Glutamatergic neuron (in vitro differentiated cells): ENCODE measurements at regions not wholly inside any gene's neighbourhood (a gene's known extent, or its start where the extent isn't known, plus 50 kb on each side); places are given as distances from the start of the nearest gene placed in this dataset.
"Not testable (repeated sequence)": the region's sequence is repeated elsewhere in the genome, so short reads cannot be mapped to it uniquely, and the experiment has no call there.

Experiments used
- DNase-seq: peaks from one replicate; pipeline ENCODE4 v3.0.0; 2022
- H3K27ac Mint-ChIP-seq: one replicate; pipeline ENCODE4 v1.8.0; 2020; ENCODE audit warnings: mild to moderate bottlenecking, mixed read lengths, inconsistent platforms; ENCODE audit not compliant: unreplicated experiment
- H3K27me3 Mint-ChIP-seq: one replicate; pipeline ENCODE4 v1.8.0; 2020; ENCODE audit warnings: mild to moderate bottlenecking, moderate library complexity, mixed read lengths, inconsistent platforms; ENCODE audit not compliant: unreplicated experiment
- H3K36me3 Mint-ChIP-seq: one replicate; pipeline ENCODE4 v1.8.0; 2020; ENCODE audit warnings: mild to moderate bottlenecking, mixed read lengths, inconsistent platforms; ENCODE audit not compliant: unreplicated experiment
- H3K4me1 Mint-ChIP-seq: one replicate; pipeline ENCODE4 v1.8.0; 2020; ENCODE audit warnings: mild to moderate bottlenecking, low read depth, mixed read lengths, inconsistent platforms; ENCODE audit not compliant: unreplicated experiment
- H3K4me3 Mint-ChIP-seq: one replicate; pipeline ENCODE4 v1.8.0; 2020; ENCODE audit warnings: mild to moderate bottlenecking, mixed read lengths, inconsistent platforms; ENCODE audit not compliant: unreplicated experiment
- H3K9me3 Mint-ChIP-seq: one replicate; pipeline ENCODE4 v1.8.0; 2020; ENCODE audit warnings: mild to moderate bottlenecking, moderate library complexity, mixed read lengths, inconsistent platforms; ENCODE audit not compliant: unreplicated experiment
- TF ChIP-seq, protein P1 (sequence below): fragments of 200-600 bp; sonication (generic); IDR thresholded peaks from one replicate; pipeline ENCODE4 v1.5.0; 2021; ENCODE audit not compliant: partially characterized antibody, unreplicated experiment

GRCh38 chr7:131157530-131158243, 170.0 kb upstream of the MKLN1 start:
- no peaks in the 10 kb centered on the region for H3K36me3 Mint-ChIP-seq

GRCh38 chr7:131158244-131158636, 169.4 kb upstream of the MKLN1 start:
- H3K27ac Mint-ChIP-seq, H3K36me3 Mint-ChIP-seq, H3K4me3 Mint-ChIP-seq, H3K9me3 Mint-ChIP-seq, H3K4me1 Mint-ChIP-seq, DNase-seq, H3K27me3 Mint-ChIP-seq: not testable (repeated sequence)

More at GRCh38 chr7:131157530-131158243, 170.0 kb upstream of the MKLN1 start:
- H3K27me3 Mint-ChIP-seq = no peaks in the 10 kb centered on the region
- no peak overlapping the region for H3K27ac Mint-ChIP-seq
- H3K4me1 Mint-ChIP-seq = no peaks in the 10 kb centered on the region
- peaks cover 1% of the 10 kb centered on the region for H3K9me3 Mint-ChIP-seq
- DNase-seq = no peak
- TF ChIP-seq, protein P1, sequence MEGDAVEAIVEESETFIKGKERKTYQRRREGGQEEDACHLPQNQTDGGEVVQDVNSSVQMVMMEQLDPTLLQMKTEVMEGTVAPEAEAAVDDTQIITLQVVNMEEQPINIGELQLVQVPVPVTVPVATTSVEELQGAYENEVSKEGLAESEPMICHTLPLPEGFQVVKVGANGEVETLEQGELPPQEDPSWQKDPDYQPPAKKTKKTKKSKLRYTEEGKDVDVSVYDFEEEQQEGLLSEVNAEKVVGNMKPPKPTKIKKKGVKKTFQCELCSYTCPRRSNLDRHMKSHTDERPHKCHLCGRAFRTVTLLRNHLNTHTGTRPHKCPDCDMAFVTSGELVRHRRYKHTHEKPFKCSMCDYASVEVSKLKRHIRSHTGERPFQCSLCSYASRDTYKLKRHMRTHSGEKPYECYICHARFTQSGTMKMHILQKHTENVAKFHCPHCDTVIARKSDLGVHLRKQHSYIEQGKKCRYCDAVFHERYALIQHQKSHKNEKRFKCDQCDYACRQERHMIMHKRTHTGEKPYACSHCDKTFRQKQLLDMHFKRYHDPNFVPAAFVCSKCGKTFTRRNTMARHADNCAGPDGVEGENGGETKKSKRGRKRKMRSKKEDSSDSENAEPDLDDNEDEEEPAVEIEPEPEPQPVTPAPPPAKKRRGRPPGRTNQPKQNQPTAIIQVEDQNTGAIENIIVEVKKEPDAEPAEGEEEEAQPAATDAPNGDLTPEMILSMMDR = no peak
- no peak overlapping the region for H3K4me3 Mint-ChIP-seq

- TF ChIP-seq, protein P1 = no peak
- no peak for DNase-seq
- Mint-ChIP-seq H3K27me3 (no peaks in the 10 kb centered on the region), H3K36me3 (no peaks in the 10 kb centered on the region), H3K4me3 (no peak overlapping the region), H3K4me1 (no peaks in the 10 kb centered on the region), H3K27ac (no peak overlapping the region), H3K9me3 (no peaks in the 10 kb centered on the region)
These were observed 167.7 kb upstream of the MKLN1 start for GRCh38 chr7:131159961-131160361.

GRCh38 chr7:131161103-131161502, 166.6 kb upstream of the MKLN1 start:
- no peaks in the 10 kb centered on the region for H3K36me3 Mint-ChIP-seq
- no peaks in the 10 kb centered on the region for H3K9me3 Mint-ChIP-seq
- no peaks in the 10 kb centered on the region for H3K4me1 Mint-ChIP-seq
- H3K27ac Mint-ChIP-seq = no peak overlapping the region
- TF ChIP-seq, protein P1 = no peak
- H3K27me3 Mint-ChIP-seq = no peaks in the 10 kb centered on the region
- no peak for DNase-seq
- no peak overlapping the region for H3K4me3 Mint-ChIP-seq

DNA sequence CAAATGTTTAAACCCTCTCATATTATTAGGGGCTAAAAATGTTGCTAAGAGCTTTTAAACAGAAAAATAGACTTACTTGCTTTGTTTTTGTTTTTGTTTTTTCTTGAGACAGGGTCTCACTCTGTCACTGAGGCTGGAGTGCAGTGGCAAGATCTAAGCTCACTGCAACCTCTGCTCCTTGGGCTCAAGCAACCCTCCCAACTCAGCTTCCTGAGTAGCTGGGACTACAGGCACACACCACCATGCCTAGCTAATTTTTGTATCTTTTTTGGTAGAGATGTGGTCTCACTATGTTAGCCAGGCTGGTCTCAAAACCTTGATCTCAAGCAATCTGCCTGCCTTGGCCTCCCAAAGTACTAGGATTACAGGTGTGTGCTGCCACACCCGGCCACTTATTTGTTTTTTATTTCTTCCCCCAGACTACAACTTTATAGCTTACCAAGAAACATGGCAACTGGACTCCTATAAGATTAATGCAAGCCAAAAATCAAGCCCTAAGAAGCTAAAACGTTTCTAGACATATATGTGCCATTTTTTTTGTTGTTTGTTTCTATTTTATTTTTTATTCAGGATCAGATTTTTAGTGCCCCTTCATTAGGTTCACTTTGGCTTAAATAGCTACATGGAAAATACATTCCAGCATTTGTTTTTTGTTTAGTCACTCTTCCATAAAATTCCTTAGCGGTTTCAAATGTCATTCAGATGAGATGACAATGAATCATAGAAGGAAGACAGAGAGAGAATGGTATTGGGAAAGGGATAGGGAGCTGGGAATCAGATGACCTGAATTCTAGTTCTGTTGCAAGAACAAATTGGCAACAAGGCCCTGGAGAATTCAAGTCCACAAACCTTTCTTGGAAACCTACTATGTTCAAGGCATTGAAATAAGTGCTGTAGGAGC, 163.4 kb upstream of the MKLN1 start:
- Mint-ChIP-seq H3K27ac (no peak overlapping the region), H3K4me3 (no peak overlapping the region), H3K4me1 (no peaks in the 10 kb centered on the region), H3K36me3 (no peaks in the 10 kb centered on the region), H3K27me3 (no peaks in the 10 kb centered on the region), H3K9me3 (no peaks in the 10 kb centered on the region)
- TF ChIP-seq, protein P1 = no peak
- no peak for DNase-seq
